HEK293T (cell line): ENCODE measurements at regions not wholly inside any gene's neighbourhood (a gene's known extent, or its start where the extent isn't known, plus 50 kb on each side); places are given as distances from the start of the nearest gene placed in this dataset.

Experiments used
- CTCF ChIA-PET: fragments of 350-600 bp; formaldehyde crosslinking; extraction: SDS; loops from one replicate; lab custom pipeline; 2021; ENCODE audit warnings: antibody characterized with exemption, inconsistent platforms; lab: Yijun Ruan, JAX
- POLR2A ChIA-PET: fragments of 350-600 bp; formaldehyde crosslinking; extraction: SDS; loops from one replicate; lab custom pipeline; 2020; ENCODE audit warnings: antibody characterized with exemption, inconsistent platforms; lab: Yijun Ruan, JAX
- DNase-seq: peaks from one replicate; pipeline ENCODE4 v3.0.0; 2012; ENCODE audit warnings: mixed read lengths; ENCODE audit errors: extremely low spot score
- ARNT ChIP-seq: fragments of 450-650 bp; IDR thresholded peaks from 2 replicates; pipeline ENCODE4 v1.6.1; 2017; ENCODE audit warnings: mild to moderate bottlenecking
- BHLHE40 ChIP-seq: fragments of 450-650 bp; IDR thresholded peaks from 2 replicates; pipeline ENCODE4 v1.6.1; 2016; ENCODE audit warnings: mild to moderate bottlenecking, moderate library complexity, borderline replicate concordance
- CTBP1 ChIP-seq: fragments of 450-650 bp; IDR thresholded peaks from 2 replicates; pipeline ENCODE4 v1.6.1; 2016; ENCODE audit warnings: borderline replicate concordance
- ELF4 ChIP-seq: fragments of 450-650 bp; IDR thresholded peaks from 2 replicates; pipeline ENCODE4 v1.6.1; 2017; ENCODE audit warnings: antibody characterized with exemption
- FOXA1 ChIP-seq: fragments of 450-650 bp; IDR thresholded peaks from 2 replicates; pipeline ENCODE4 v1.6.1; 2016; ENCODE audit warnings: mild to moderate bottlenecking
- FOXK2 ChIP-seq: fragments of 450-650 bp; IDR thresholded peaks from 2 replicates; pipeline ENCODE4 v1.6.1; 2016; ENCODE audit warnings: mild to moderate bottlenecking
- FOXM1 ChIP-seq: fragments of 450-650 bp; IDR thresholded peaks from 2 replicates; pipeline ENCODE4 v1.6.1; 2017; ENCODE audit warnings: mild to moderate bottlenecking, borderline replicate concordance
- L3MBTL2 ChIP-seq: fragments of 450-650 bp; conservative IDR thresholded peaks from 2 replicates; pipeline ENCODE4 v1.6.1; 2016; ENCODE audit warnings: mild to moderate bottlenecking
- LEF1 ChIP-seq: fragments of 450-650 bp; IDR thresholded peaks from 2 replicates; pipeline ENCODE4 v1.6.1; 2017; ENCODE audit warnings: mild to moderate bottlenecking, borderline replicate concordance
- NFRKB ChIP-seq: fragments of 450-650 bp; IDR thresholded peaks from 2 replicates; pipeline ENCODE4 v1.6.1; 2016; ENCODE audit warnings: mild to moderate bottlenecking, moderate library complexity
- SP1 ChIP-seq: fragments of 450-650 bp; IDR thresholded peaks from 2 replicates; pipeline ENCODE4 v1.6.1; 2017
- SUZ12 ChIP-seq: fragments of 450-650 bp; IDR thresholded peaks from 2 replicates; pipeline ENCODE4 v1.6.1; 2016; ENCODE audit warnings: mild to moderate bottlenecking
- TARDBP ChIP-seq: fragments of 450-650 bp; IDR thresholded peaks from 2 replicates; pipeline ENCODE4 v1.6.1; 2016
- ZNF384 ChIP-seq: fragments of 450-650 bp; IDR thresholded peaks from 2 replicates; pipeline ENCODE4 v1.6.1; 2016
- TF ChIP-seq, protein P1 (sequence below): fragments of 450-650 bp; IDR thresholded peaks from 2 replicates; pipeline ENCODE4 v1.6.1; 2016

DNA sequence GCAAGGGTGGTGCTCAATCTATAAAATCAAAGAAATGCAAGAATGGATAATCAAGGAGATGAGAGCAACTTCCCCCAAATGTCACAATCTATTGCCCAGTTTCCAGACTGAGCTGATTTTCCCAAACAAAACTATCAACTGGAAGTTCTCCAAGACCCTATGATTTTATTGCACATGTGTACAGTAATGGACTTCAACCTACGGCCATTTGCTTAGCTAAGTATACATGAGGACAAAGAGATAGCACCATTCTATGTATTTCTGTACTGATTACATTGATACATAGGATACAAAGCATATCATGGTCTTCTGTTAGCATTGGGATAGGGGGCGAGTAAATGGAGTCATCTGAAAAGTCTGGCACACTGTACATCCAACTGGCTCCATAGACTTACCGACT lies 407.8 kb downstream of the GABRG1 start:
- no peak for TF ChIP-seq SP1
- no peak for TF ChIP-seq FOXM1
- TF ChIP-seq ELF4: no peak
- no peak for TF ChIP-seq FOXA1
- TF ChIP-seq NFRKB: no peak
- TF ChIP-seq, protein P1, sequence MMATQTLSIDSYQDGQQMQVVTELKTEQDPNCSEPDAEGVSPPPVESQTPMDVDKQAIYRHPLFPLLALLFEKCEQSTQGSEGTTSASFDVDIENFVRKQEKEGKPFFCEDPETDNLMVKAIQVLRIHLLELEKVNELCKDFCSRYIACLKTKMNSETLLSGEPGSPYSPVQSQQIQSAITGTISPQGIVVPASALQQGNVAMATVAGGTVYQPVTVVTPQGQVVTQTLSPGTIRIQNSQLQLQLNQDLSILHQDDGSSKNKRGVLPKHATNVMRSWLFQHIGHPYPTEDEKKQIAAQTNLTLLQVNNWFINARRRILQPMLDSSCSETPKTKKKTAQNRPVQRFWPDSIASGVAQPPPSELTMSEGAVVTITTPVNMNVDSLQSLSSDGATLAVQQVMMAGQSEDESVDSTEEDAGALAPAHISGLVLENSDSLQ: no peak
- TF ChIP-seq ARNT: no peak
- TF ChIP-seq ZNF384: no peak
- TF ChIP-seq SUZ12: no peak
- TF ChIP-seq FOXK2: no peak
- no peak for TF ChIP-seq BHLHE40
- TF ChIP-seq CTBP1: no peak
- TF ChIP-seq L3MBTL2: no peak
- POLR2A ChIA-PET: no interaction called here
- CTCF ChIA-PET: no interaction called here

DNA sequence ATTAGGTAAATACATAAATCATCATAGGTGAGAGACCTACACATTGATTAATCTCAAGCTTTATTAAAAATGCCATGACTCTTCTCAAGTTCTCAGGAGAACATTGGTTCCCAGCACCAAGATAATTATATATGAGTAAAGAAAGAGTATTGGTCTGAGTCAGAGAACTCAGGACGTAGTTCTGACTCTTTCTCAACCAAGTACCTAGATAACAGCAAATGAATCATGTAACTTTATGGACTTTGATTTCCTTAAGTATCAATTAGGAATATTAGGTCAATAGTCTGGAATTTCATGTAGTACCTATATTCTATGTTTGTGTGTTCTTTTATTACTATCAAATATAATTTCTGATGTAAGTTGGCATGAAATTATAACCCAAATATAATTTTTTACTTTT lies 409.9 kb downstream of the GABRG1 start:
- TF ChIP-seq BHLHE40: no peak
- no peak for TF ChIP-seq L3MBTL2
- no peak for TF ChIP-seq ZNF384
- no peak for TF ChIP-seq ARNT
- no peak for TF ChIP-seq SUZ12
- TF ChIP-seq ELF4: no peak
- TF ChIP-seq FOXM1: no peak
- TF ChIP-seq, protein P1: no peak
- TF ChIP-seq SP1: no peak
- no peak for DNase-seq
- CTCF ChIA-PET: no interaction called here

More for the DNA sequence above, 407.8 kb downstream of the GABRG1 start:
- DNase-seq: no peak

DNA sequence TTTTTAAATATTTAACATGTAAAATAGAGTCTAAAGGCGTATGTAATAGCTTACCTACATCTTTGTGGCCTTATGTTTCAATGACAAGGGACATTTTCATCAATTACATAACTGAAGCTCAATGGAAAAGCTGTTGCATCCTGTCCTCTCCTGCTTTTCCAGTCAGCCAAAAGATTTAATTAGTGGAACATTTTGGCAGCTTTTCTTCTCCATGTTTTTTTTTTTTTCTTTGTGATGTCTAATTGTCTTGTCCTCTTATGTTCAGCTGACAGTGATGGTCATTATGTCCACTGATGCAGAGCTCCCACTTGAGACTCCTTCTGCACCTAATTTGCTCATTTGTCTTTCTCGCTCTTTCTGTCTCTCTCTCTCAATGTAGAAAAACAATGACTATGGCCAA lies 422.2 kb downstream of the GABRG1 start:
- DNase-seq: no peak
- CTCF ChIA-PET: no interaction called here
- TF ChIP-seq, protein P1: no peak
- TF ChIP-seq NFRKB: no peak
- no peak for TF ChIP-seq BHLHE40
- TF ChIP-seq CTBP1: no peak
- POLR2A ChIA-PET: no interaction called here

More for the DNA sequence above, 409.9 kb downstream of the GABRG1 start:
- POLR2A ChIA-PET: no interaction called here

DNA sequence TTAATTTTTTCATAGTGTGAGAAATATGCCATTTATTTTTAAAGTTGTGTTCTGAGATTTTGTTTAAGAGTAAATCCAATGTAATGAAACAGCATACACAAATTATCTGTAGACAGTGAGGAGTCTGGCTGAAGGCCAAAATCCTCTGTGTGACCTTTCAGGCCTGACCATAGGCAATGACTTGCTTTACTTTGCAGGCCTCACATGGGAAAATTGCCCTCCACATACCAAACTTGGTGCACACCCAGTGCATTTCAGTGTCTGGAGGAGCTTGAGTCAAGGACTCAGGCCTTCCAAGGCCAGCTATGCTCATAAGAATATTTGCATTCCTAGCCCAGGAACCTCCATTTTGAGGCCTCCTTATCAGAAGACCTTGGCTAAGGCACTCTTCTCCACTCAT lies 430.1 kb downstream of the GABRG1 start:
- ChIA-PET POLR2A (no interaction called here), CTCF (no interaction called here)
- no peak for TF ChIP-seq LEF1
- no peak for DNase-seq

DNA sequence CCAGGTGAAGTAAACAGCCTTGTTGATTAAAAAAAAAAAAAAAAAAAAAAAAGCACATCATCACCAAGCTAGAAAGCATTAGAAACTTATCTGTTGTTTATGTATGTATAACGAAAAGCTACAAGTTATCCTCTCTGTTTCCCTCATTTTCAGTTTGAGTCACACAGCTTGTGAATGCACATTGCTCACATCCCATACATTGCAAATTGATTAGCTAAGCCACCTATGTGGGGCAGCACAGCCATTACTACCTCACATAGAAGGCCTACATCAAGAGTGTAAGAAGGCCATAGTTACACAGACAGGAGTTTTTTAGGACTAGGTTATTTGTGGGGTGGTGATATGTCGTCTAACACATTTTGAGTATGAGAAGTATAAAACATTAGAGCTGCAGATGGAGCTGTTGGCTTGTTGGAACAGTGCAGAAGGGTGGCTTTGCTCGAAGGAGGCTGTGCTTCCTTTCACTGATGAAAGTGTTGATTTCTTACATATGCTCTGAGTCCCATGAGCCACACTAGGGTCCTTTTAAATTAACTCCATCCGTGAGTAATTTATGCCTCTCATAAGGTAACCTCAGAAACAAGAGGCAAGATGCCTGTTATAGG lies 431.6 kb downstream of the GABRG1 start:
- POLR2A ChIA-PET: no interaction called here
- TF ChIP-seq, protein P1: no peak
- TF ChIP-seq LEF1 (no peak), NFRKB (no peak), BHLHE40 (no peak), FOXK2 (no peak), TARDBP (no peak), ZNF384 (no peak), ELF4 (no peak), FOXA1 (no peak), L3MBTL2 (no peak)
- CTCF ChIA-PET: no interaction called here
- no peak for DNase-seq

DNA sequence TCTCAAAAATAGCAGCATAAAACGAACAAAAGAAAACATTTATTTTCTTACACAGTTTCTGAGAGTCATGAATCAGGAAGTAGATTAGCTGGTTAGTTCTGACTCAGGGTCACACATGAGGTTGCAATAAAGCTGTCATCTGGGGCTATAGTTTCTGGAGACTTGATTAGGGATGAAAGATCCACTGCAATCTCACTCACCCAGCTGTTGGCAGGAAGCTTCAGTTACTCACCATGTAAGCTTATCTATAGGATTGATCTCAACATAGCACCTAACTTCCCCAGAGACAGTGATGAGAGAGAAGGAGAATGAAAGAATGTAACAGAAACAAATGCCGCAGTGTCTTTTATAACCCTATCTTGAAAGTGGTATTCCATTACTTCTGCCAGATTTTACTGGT lies 435.5 kb downstream of the GABRG1 start:
- TF ChIP-seq FOXA1 (no peak), FOXM1 (no peak)
- TF ChIP-seq, protein P1: no peak
- ChIA-PET CTCF (no interaction called here), POLR2A (no interaction called here)
- no peak for DNase-seq

DNA sequence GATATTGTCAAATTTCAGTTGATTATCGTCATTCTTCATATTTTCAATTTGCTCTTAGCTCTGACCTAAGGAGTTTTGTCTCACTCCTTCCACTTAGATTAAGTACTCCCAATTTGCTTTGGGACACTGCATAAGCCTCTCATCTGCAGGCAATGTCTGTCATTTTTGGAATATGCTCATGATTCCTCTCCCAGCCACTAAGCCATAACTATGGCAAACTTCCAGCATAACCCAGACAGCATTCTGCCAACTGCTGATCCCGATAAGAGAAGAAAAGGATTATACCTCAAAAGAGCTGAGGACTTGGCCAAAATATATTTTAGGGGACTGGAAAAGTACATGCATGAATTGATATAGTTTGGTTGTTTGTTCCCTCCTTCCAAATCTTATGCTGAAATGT lies 444.4 kb downstream of the GABRG1 start:
- ChIA-PET POLR2A (no interaction called here), CTCF (no interaction called here)
- TF ChIP-seq SP1 (no peak), ELF4 (no peak)
- no peak for DNase-seq
